ENCODE measurements at regions not wholly inside any gene's neighbourhood (a gene's known extent, or its start where the extent isn't known, plus 50 kb on each side); places are given as distances from the start of the nearest gene placed in this dataset.
A peak's percentile ranks its signal among the peaks of the same experiment; 100 is the strongest.

GRCh38 chr12:24038211-24038997 lies 88.9 kb upstream of the SOX5 start:
- peak overlapping the region; percentile 14; the same call in 1 of the 2 replicates for H3K14ac ChIP-seq (replicated peaks; ENCODE audit: low read depth, low read length)

More at GRCh38 chr12:24038211-24038997, 88.9 kb upstream of the SOX5 start:
- intact Hi-C loops (cut with micrococcal nuclease) (no loop called here), dilution Hi-C loops (cut with HindIII; ENCODE audit: low sequenced_read_pairs, unreplicated experiment) (no loop called here), in situ Hi-C loops (cut with MboI; ENCODE audit: low sequenced_read_pairs) (no loop called here)
- Histone ChIP-seq H4K91ac (ENCODE audit: insufficient read depth, low read depth, low read length) (no peak overlapping the region), H3K27me3 (ENCODE audit: control insufficient read depth, insufficient read depth, low read length) (no peaks in the 10 kb centered on the region), H4K8ac (ENCODE audit: low read depth in 2 of 2, low read length in 2 of 2) (no peak overlapping the region), H2BK15ac (ENCODE audit: low read depth, low read length) (no peak overlapping the region; the same call in 2 of the 3 replicates), H3K23ac (ENCODE audit: low read depth, low read length) (no peak overlapping the region), H3K18ac (ENCODE audit: low read depth, low read length) (peak overlapping the region; percentile 72), H2BK20ac (ENCODE audit: low read depth, low read length) (peak overlapping the region; percentile 50; the same call in 1 of the 2 replicates), H3K4ac (ENCODE audit: low read depth, low read length) (peak overlapping the region; percentile 17; the same call in 1 of the 2 replicates), H4K20me1 (ENCODE audit: insufficient read depth, low read length) (no peaks in the 10 kb centered on the region), H2BK120ac (ENCODE audit: low read depth, low read length) (peak overlapping the region; percentile 14; the same call in 1 of the 2 replicates), H4K5ac (ENCODE audit: low read depth, low read length) (peak overlapping the region; percentile 72; the same call in 1 of the 2 replicates), H3K79me1 (ENCODE audit: low read depth in 1 of 2, low read length in 2 of 2) (peaks cover 0 to 4% of the 10 kb centered on the region in 2 experiments; a peak in 1 of 4 replicates), H3K4me1 (ENCODE audit: control insufficient read depth, insufficient read depth, low read length) (peaks cover 3% of the 10 kb centered on the region; the same call in 1 of the 2 replicates), H3K9me3 (ENCODE audit: control insufficient read depth, insufficient read depth, low read length) (no peaks in the 10 kb centered on the region), H3K4me2 (ENCODE audit: low read depth, low read length) (0 out of 2 replicates have a peak overlapping the region, but pooled peaks have one; percentile 10), H3K36me3 (ENCODE audit: control insufficient read depth, insufficient read depth, low read length) (no peaks in the 10 kb centered on the region), H2AFZ (replicated peaks; ENCODE audit: low read length, poor library complexity) (no peak overlapping the region), H2BK5ac (ENCODE audit: low read depth, low read length, poor library complexity, severe bottlenecking) (peak overlapping the region; percentile 42), H3K56ac (ENCODE audit: extremely low read depth, insufficient read depth, low read length) (no peak overlapping the region), H3K9ac (ENCODE audit: low read depth, low read length) (no peak overlapping the region), H2AK5ac (ENCODE audit: low read depth, low read length) (0 out of 2 replicates have a peak overlapping the region, but pooled peaks have one; percentile 30), H3K4me3 (ENCODE audit: insufficient read depth, low read depth, low read length) (no peak overlapping the region), H3K27ac (ENCODE audit: insufficient read depth, low read length) (no peak overlapping the region), H3K9me1 (ENCODE audit: insufficient read depth, low read length) (no peaks in the 10 kb centered on the region; the same call in 1 of the 2 replicates), H2AK9ac (replicated peaks; ENCODE audit: low read depth, low read length, poor library complexity) (no peak overlapping the region)
- CTCF ChIA-PET, result no interaction called here
- no CpG with 5 or more reads among the region's 6 CpGs for WGBS, 2 experiments (ENCODE audit: extremely low coverage in 2 of 2, insufficient read length in 1 of 2)
- DNase-seq (no peak), ATAC-seq (ENCODE audit: low read depth) (0 out of 2 replicates have a peak, but pooled peaks have one; percentile 28)
- no peak for TF ChIP-seq MAFK (IDR thresholded peaks at IDR 0.05; ENCODE audit: low read depth, low read length)
- POLR2A ChIA-PET (ENCODE audit: unreplicated experiment), result no interaction called here
- BruUV-seq (replicated peaks), result no TSS peak

Measured in IMR-90 (cell line).